GM13977 (cell line): ENCODE measurements at regions not wholly inside any gene's neighbourhood (a gene's known extent, or its start where the extent isn't known, plus 50 kb on each side); places are given as distances from the start of the nearest gene placed in this dataset.

Experiments
- DNase-seq: peaks from one replicate; pipeline ENCODE4 v3.0.0; 2012; ENCODE audit warnings: low spot score
- in situ Hi-C: fragments of 300-500 bp; cut with MboI; formaldehyde crosslinking; loops from one replicate; pipeline ENCODE4 v1.12.0; 2022; ENCODE audit warnings: low sequenced_read_pairs, low pct_unique_long_range_greater_than_20kb, mixed read lengths, inconsistent platforms; ENCODE audit not compliant: unreplicated experiment
- TF ChIP-seq, protein P1 (sequence below): IDR thresholded peaks from 2 replicates; pipeline ENCODE4 v1.5.1; 2012; ENCODE audit warnings: mild to moderate bottlenecking, control low read depth; ENCODE audit not compliant: insufficient read depth; ENCODE audit errors: extremely low read depth, missing control alignments

DNA sequence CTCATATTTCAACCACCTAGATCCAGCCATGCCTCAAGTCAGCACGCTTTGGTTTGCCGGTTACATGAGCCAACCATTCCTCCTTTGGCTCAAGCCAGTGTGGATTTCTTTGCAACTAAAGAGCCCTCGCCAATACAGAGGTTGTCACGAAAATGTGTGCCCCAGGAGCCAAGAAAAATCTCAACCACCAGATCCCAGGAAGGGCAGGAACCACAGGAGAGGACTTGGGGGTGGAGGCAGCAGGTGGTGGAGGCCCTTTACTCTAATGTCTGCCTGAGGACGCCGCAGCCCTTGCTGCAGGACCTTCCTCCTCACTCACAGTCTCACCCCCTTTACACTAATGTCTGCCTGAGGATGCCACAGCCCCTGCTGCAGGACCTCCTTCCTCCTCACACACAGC is 144.8 kb upstream of the PHACTR3 start:
- DNase-seq: no peak
- TF ChIP-seq, protein P1, sequence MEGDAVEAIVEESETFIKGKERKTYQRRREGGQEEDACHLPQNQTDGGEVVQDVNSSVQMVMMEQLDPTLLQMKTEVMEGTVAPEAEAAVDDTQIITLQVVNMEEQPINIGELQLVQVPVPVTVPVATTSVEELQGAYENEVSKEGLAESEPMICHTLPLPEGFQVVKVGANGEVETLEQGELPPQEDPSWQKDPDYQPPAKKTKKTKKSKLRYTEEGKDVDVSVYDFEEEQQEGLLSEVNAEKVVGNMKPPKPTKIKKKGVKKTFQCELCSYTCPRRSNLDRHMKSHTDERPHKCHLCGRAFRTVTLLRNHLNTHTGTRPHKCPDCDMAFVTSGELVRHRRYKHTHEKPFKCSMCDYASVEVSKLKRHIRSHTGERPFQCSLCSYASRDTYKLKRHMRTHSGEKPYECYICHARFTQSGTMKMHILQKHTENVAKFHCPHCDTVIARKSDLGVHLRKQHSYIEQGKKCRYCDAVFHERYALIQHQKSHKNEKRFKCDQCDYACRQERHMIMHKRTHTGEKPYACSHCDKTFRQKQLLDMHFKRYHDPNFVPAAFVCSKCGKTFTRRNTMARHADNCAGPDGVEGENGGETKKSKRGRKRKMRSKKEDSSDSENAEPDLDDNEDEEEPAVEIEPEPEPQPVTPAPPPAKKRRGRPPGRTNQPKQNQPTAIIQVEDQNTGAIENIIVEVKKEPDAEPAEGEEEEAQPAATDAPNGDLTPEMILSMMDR: no peak
- in situ Hi-C loops: loop anchor here (25.0 kb wide), 1 partner anchor 597 kb away; the partner anchor contains the start of genes GNAS and GNAS-AS1

DNA sequence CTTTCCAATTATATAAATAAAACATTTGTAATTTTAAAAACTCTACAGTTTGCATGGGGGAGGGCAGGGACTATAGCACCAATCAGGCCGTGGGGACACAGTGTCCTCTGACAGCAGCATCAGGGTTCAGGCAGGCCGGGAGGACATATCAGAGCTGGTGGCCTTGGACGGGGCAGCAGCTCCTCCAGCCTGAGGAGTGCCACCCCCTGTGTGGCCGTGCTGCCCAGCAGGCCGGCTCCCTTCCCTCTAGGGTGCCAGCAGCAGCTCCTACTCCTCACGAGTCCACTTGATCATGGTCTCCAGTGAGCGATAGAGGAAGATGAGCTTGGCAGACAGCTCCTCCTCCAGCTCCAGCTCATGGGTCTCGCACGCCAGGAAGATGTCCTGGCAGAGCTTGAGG is 144.0 kb upstream of the PHACTR3 start:
- TF ChIP-seq, protein P1: no peak
- in situ Hi-C loops: loop anchor here (25.0 kb wide), 1 partner anchor 598 kb away; the partner anchor contains the start of genes GNAS and GNAS-AS1
- DNase-seq: no peak

DNA sequence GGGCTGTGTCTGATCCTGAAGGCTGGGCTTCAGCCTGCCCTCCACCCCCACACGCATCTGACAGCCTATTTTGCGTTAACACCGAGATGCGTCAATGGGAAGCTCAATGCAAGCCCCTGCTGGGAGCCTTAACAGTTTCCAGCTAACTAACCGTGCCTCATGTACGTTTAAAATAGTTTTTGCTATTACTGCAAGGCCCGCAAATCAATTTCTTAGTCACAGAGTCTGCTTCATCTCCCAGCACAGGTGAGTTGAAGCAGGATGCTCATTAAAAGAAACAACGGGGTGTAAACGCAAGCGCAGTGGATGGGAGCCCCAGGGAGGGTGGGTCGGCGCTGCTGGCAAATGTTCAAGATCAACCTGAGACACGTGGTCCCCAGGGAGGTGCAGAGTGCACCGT is 142.8 kb upstream of the PHACTR3 start:
- no peak for DNase-seq
- in situ Hi-C loops: loop anchor here (25.0 kb wide), 1 partner anchor 599 kb away; the partner anchor contains the start of genes GNAS and GNAS-AS1
- TF ChIP-seq, protein P1: no peak

- no peak for DNase-seq
- in situ Hi-C loops: loop anchor here (25.0 kb wide), 1 partner anchor 600 kb away; the partner anchor contains the start of genes GNAS and GNAS-AS1
- TF ChIP-seq, protein P1: no peak
Observed at GRCh38 chr20:59462249-59462648, 142.1 kb upstream of the PHACTR3 start.

- no peak for DNase-seq
- in situ Hi-C loops: loop anchor here (25.0 kb wide), 1 partner anchor 601 kb away; the partner anchor contains the start of genes GNAS and GNAS-AS1
- TF ChIP-seq, protein P1: no peak
Observed at GRCh38 chr20:59463541-59463940, 140.8 kb upstream of the PHACTR3 start.

DNA sequence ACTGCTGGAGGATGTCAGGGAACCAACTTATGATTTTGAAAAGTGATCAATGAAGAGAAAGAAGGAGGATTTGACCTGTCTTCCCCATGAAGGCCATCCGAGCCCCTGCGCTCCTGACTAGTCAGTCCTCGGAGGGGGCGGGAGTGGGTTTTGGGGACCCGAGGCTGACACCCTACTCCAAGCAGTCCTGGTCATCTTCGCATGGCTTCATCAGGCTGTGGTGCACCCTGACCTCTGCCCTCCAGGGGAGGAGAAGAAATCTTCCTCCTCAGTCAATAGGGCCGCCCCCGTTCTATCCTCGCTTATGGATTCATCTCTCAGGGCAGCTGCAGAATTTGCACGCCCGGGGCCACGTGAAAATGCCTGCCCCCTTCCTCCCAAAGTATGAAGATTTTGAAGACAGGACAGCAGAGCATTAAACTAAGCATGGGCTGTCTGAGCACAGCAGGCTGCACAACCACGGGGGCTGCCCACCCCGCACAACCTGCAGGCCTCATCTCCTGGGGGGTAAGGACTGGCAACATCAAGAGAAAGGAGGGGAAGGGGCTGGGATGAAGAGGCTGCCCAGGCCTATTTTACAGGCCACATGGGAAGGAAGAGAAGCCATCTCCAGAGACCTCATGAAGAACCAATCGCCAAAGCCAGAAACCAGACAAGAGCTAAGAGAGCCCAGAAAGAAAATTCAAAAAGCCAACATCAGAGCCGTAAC is 138.1 kb upstream of the PHACTR3 start:
- in situ Hi-C loops: loop anchor here (25.0 kb wide), 1 partner anchor 604 kb away; the partner anchor contains the start of genes GNAS and GNAS-AS1
- no peak for DNase-seq
- TF ChIP-seq, protein P1: no peak
